ENCODE measurements at regions not wholly inside any gene's neighbourhood (a gene's known extent, or its start where the extent isn't known, plus 50 kb on each side); places are given as distances from the start of the nearest gene placed in this dataset.

- H3K27ac ChIP-seq (ENCODE audit: control insufficient read depth, insufficient read depth, low read length): no peak overlapping the region
- H3K36me3 ChIP-seq (ENCODE audit: control insufficient read depth in 2 of 2, extremely low read depth in 1 of 2, insufficient read depth in 2 of 2, low read length in 2 of 2): no peaks in the 10 kb centered on the region
- no peak overlapping the region for H3K4me3 ChIP-seq (ENCODE audit: control insufficient read depth in 2 of 3, extremely low read depth in 1 of 3, insufficient read depth in 2 of 3, low read depth in 1 of 3, low read length in 3 of 3)
- no peaks in the 10 kb centered on the region for H3K79me2 ChIP-seq (ENCODE audit: control insufficient read depth, insufficient read depth, low read length)
- H3K9ac ChIP-seq (ENCODE audit: control insufficient read depth, extremely low read depth, insufficient read depth, low read length): no peak overlapping the region
- no peaks in the 10 kb centered on the region for H3K27me3 ChIP-seq (ENCODE audit: control insufficient read depth, extremely low read depth, insufficient read depth, low read length)
- no peak for TF ChIP-seq CTCF (optimal IDR thresholded peaks at IDR 0.05 in 1 of 3, IDR thresholded peaks at IDR 0.05 in 1 of 3, conservative IDR thresholded peaks at IDR 0.05 in 1 of 3; ENCODE audit: extremely low read depth in 1 of 3, insufficient read depth in 2 of 3, low read length in 3 of 3)
- no peak for TF ChIP-seq EZH2 (IDR thresholded peaks at IDR 0.05; ENCODE audit: low read length)
- H3K9me1 ChIP-seq (ENCODE audit: control insufficient read depth, extremely low read depth, insufficient read depth, low read length): no peaks in the 10 kb centered on the region
- DNase-seq (ENCODE audit: low read depth, low spot score) (no peak), FAIRE-seq (no peak)
- no peaks in the 10 kb centered on the region for H3K4me1 ChIP-seq (ENCODE audit: control insufficient read depth, extremely low read depth, insufficient read depth, low read length)
- H2AFZ ChIP-seq (ENCODE audit: control insufficient read depth, low read length): no peak overlapping the region
- dilution Hi-C loops (cut with MboI; ENCODE audit: extremely low pct_ligation_motif_present, low sequenced_read_pairs): no loop called here
- no peaks in the 10 kb centered on the region for H4K20me1 ChIP-seq (ENCODE audit: control insufficient read depth, extremely low read depth, insufficient read depth, low read length)
- H3K4me2 ChIP-seq (ENCODE audit: control insufficient read depth, extremely low read depth, insufficient read depth, low read depth, low read length): no peak overlapping the region
- no peaks in the 10 kb centered on the region for H3K9me3 ChIP-seq (ENCODE audit: control insufficient read depth, low read depth, low read length)
Measured at GRCh38 chr9:27945386-27945785, 372.1 kb upstream of the C9orf72 start.

- H2AFZ ChIP-seq (ENCODE audit: control insufficient read depth, low read length): no peak overlapping the region
- TF ChIP-seq CTCF (optimal IDR thresholded peaks at IDR 0.05 in 1 of 3, IDR thresholded peaks at IDR 0.05 in 1 of 3, conservative IDR thresholded peaks at IDR 0.05 in 1 of 3; ENCODE audit: extremely low read depth in 1 of 3, insufficient read depth in 2 of 3, low read length in 3 of 3) (no peak), EZH2 (IDR thresholded peaks at IDR 0.05; ENCODE audit: low read length) (no peak)
- no peaks in the 10 kb centered on the region for H3K9me1 ChIP-seq (ENCODE audit: control insufficient read depth, extremely low read depth, insufficient read depth, low read length)
- H3K9ac ChIP-seq (ENCODE audit: control insufficient read depth, extremely low read depth, insufficient read depth, low read length): no peak overlapping the region
- no peak overlapping the region for H3K27ac ChIP-seq (ENCODE audit: control insufficient read depth, insufficient read depth, low read length)
- no peaks in the 10 kb centered on the region for H4K20me1 ChIP-seq (ENCODE audit: control insufficient read depth, extremely low read depth, insufficient read depth, low read length)
- H3K4me3 ChIP-seq (ENCODE audit: control insufficient read depth in 2 of 3, extremely low read depth in 1 of 3, insufficient read depth in 2 of 3, low read depth in 1 of 3, low read length in 3 of 3): no peak overlapping the region
- H3K27me3 ChIP-seq (ENCODE audit: control insufficient read depth, extremely low read depth, insufficient read depth, low read length): no peaks in the 10 kb centered on the region
- H3K9me3 ChIP-seq (ENCODE audit: control insufficient read depth, low read depth, low read length): no peaks in the 10 kb centered on the region
- no peak for FAIRE-seq
- H3K79me2 ChIP-seq (ENCODE audit: control insufficient read depth, insufficient read depth, low read length): no peaks in the 10 kb centered on the region
- no peaks in the 10 kb centered on the region for H3K36me3 ChIP-seq (ENCODE audit: control insufficient read depth in 2 of 2, extremely low read depth in 1 of 2, insufficient read depth in 2 of 2, low read length in 2 of 2)
- H3K4me1 ChIP-seq (ENCODE audit: control insufficient read depth, extremely low read depth, insufficient read depth, low read length): no peaks in the 10 kb centered on the region
- dilution Hi-C loops (cut with MboI; ENCODE audit: extremely low pct_ligation_motif_present, low sequenced_read_pairs): no loop called here
- no peak overlapping the region for H3K4me2 ChIP-seq (ENCODE audit: control insufficient read depth, extremely low read depth, insufficient read depth, low read depth, low read length)
- no peak for DNase-seq (ENCODE audit: low read depth, low spot score)
Measured at GRCh38 chr9:27950382-27950781, 377.1 kb upstream of the C9orf72 start.

Data from keratinocyte (primary cell).